ENCODE measurements at regions not wholly inside any gene's neighbourhood (a gene's known extent, or its start where the extent isn't known, plus 50 kb on each side); places are given as distances from the start of the nearest gene placed in this dataset.
"Not testable (repeated sequence)": the region's sequence is repeated elsewhere in the genome, so short reads cannot be mapped to it uniquely, and the experiment has no call there.

DNA sequence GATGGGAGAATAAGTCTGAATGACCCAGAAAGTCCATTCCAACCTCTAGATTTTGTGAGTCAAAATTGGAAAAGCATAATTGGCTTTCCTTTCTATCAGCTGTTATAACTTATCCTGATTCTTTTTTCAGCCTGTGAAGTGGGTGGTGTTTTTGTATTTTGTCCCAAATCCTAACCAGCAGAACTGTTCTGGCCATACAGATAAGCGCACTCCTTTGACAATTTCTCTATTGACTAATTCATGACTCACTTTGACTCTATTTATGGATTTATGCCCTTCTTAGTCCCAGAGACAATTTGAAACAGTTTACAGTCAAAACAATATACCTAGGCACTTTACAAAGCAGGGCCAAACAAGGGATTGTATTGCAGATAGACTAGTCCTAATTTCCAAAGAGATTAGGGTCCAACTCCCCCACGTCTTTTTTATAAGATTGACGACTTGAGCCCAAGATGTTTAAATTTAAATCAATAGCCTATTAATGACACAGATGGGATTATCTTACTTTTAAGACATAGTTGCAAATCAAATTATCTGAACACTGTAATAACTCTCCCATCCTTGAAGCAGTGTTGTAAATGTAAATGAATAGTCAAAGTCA, 301.7 kb upstream of the SEMA6A start:
- DNase-seq (ENCODE audit: low read depth in 2 of 3, low spot score in 1 of 3) = no peak

DNA sequence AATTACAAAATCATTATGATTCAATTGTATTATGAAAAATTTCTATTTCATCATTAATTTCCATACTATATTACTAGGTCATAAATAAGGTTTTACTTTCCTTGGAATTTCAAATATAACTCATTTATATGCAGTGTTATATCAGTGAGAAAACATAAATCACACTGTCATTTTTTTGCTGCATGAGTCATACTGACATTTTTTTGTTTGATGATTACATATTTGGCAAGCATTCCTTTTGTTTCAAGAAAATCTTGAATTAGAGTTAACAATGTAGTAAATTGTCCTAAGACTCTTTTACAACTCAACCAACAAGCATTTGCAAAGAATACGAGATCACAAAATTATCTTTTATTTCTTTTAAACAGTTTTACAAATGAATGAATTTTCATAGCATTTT, 298.4 kb upstream of the SEMA6A start:
- no peak for DNase-seq (ENCODE audit: low read depth in 2 of 3, low spot score in 1 of 3)

DNA sequence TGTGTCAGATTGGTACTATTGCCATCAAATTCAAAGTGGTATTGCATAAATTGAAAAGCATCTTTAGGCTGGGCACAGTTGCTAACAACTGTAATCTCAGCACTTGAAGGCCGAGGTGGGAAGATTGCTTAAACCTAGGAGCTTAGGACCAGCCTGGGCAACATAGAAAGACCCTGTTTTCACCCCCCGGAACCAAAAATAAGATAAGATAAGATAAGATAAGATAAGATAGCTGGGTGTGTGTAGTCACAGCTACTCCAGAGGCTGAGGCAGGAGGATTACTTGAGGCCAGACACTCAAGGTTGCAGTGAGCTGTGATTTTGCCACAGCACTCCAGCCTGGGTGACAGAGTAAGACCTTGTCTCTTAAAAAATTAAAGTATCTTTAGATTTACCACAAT, 297.9 kb upstream of the SEMA6A start:
- no peak for DNase-seq (ENCODE audit: low read depth in 2 of 3, low spot score in 1 of 3)

DNA sequence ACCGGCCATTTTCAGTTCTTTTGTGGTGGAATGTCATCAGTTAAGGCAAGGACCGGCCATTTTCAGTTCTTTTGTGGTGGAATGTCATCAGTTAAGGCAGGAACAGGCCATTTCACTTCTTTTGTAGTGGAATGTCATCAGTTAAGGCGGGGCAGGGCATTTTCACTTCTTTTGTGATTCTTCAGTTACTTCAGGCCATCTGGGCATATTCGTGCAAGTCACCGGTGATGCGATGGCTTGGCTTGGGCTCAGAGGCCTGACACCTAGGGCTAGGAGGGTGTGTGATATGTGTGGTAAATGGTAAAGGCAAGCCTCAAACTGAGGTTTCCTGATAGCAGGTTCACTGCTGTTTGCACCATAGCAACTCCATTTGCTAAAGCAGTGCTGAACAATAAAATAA, 293.2 kb upstream of the SEMA6A start:
- not testable (repeated sequence) for DNase-seq (ENCODE audit: low read depth in 2 of 3, low spot score in 1 of 3)

DNA sequence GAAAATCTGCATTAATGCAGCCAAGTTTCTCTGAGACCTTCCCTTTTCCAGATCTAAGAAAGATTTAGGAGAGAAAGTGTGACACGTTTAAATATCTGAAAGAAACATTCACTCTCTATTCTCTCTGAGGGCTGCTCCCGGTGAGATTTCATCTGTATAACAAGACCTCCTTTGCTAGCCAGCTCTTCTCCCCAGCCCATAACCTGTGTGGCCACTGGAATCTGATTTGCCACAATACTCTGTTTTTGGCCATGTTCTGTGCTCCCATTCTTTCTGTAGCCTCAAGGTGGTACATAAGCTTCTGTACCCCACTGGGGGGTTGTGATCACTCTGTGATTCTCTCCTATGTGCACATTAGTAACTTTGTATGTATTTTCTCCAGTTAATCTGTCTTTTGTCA, 291.0 kb upstream of the SEMA6A start:
- no peak for DNase-seq (ENCODE audit: low read depth in 2 of 3, low spot score in 1 of 3)

DNA sequence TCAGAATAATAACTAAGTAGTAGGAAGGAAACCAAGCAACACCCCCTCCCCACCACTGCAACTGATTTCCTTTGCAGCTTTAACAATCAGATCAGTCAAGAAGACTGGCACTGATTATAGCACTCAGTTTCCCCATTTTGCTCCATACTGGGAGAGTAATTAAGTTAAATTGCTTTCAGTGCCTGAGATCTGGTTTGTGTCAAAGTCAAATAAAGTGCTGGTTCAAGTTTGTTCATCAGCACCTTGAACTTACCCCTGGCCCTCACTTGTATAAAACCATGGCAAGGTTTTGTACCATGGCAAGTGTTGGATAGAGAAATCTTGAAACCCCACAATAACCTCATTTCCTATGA, 290.2 kb upstream of the SEMA6A start:
- DNase-seq (ENCODE audit: low read depth in 2 of 3, low spot score in 1 of 3) = no peak

- no peak for DNase-seq (ENCODE audit: low read depth in 2 of 3, low spot score in 1 of 3)
Measured at GRCh38 chr5:116864157-116864837, 289.7 kb upstream of the SEMA6A start.

DNA sequence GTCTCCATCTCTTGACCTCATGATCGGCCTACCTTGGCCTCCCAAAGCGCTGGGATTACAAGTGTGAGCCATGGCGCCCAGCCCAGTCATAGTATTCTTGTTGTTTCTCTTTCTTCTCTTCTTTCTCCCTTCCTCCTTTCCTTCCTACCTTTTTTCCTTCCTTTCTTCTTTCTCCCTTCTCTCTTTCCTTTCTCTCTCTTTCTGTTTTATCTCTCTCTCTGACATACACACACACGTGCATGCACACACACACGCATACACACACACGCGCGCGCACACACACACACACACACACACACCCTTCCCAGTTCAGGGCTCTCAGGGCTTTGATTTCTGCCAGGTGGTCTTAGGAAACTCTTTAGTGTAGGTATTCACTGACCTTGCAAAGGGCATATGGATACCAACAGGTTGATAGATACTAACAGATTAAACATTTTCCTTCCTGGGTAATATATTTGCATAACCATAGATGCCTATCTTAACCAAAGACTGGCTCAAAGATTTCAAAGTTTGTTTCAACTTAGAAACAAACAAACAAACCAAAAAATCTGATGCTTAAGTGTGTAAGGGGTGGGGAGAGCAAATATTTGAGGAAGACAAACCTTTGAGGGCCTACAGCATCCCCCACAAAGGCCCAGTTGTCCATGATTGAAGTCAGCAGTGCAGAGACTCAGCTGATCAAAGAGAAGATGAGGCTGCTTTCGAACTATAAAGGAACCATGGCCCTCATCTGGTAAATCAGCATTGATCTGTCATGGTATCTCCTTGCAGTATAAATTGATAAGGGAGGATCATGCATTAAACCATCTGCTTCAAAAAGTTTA, 288.2 kb upstream of the SEMA6A start:
- no peak for DNase-seq (ENCODE audit: low read depth in 2 of 3, low spot score in 1 of 3)

GRCh38 chr5:116861666-116862065, 287.0 kb upstream of the SEMA6A start:
- DNase-seq (ENCODE audit: low read depth in 2 of 3, low spot score in 1 of 3) = no peak

DNA sequence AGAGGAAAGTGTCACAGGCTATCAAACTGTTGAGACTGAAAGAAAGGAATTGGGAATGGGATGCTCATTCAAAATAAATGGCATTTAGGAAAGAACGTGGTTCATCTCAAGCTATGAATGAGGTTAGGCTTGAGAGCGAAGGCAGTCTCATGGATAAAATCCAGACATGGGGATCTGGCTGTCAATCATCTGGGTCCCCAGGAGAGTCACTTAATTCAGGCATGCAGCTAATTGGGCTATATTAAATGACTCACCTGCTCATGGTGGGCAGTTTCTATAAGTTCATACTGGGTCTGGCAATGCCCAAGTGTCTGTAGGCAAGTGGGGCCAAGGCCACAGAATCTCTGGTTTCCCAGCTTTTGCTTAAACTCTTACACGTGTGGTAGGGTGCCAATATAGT, 286.5 kb upstream of the SEMA6A start:
- no peak for DNase-seq (ENCODE audit: low read depth in 2 of 3, low spot score in 1 of 3)

- DNase-seq (ENCODE audit: low read depth in 2 of 3, low spot score in 1 of 3) = no peak
Measured at GRCh38 chr5:116859666-116860320, 285.2 kb upstream of the SEMA6A start.

GRCh38 chr5:116858705-116859333, 284.2 kb upstream of the SEMA6A start:
- DNase-seq (ENCODE audit: low read depth in 2 of 3, low spot score in 1 of 3) = no peak

GRCh38 chr5:116858020-116858419, 283.4 kb upstream of the SEMA6A start:
- not testable (repeated sequence) for DNase-seq (ENCODE audit: low read depth in 2 of 3, low spot score in 1 of 3)

GRCh38 chr5:116856271-116856670, 281.6 kb upstream of the SEMA6A start:
- no peak for DNase-seq (ENCODE audit: low read depth in 2 of 3, low spot score in 1 of 3)

DNA sequence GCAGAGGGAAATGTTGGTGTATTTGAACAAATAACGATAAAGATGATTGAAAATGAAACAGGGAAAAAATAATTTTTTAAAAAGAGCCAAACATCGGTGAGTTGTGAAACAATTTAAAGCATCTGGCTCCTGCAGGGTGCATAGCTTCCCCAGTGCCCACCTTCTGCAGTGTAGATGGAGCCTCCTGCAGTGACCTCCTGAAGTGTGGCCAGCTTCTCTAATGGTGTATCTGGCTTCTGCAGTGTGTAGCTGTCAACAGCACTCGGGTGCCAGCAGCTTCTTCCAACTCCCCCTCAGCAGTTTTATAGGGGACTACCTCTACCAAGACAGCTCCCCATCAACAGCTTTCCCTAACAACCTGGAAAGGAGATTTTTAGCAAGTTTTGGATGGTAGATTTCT, 279.4 kb upstream of the SEMA6A start:
- DNase-seq (ENCODE audit: low read depth in 2 of 3, low spot score in 1 of 3) = no peak

GRCh38 chr5:116848954-116849581, 274.4 kb upstream of the SEMA6A start:
- no peak for DNase-seq (ENCODE audit: low read depth in 2 of 3, low spot score in 1 of 3)

DNA sequence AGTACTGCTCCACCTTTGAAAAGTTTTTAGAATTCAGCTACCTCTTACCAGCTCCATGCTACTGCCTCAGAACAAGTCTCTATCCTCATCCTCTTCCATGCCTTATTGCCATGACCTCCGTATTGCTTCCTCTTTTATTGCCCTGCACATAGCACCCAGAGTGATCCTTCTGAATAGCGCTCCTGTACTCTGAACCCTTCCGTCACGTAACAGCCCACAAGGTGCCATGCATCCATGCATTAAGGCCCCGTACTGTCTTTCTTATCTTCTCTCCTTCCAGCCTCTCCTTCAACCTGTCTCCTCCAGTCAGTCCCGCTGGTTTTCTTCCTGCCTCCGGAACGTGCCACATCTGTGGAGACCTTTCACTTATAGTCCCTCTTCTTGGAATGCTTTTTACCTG, 273.3 kb upstream of the SEMA6A start:
- DNase-seq (ENCODE audit: low read depth in 2 of 3, low spot score in 1 of 3) = no peak

DNA sequence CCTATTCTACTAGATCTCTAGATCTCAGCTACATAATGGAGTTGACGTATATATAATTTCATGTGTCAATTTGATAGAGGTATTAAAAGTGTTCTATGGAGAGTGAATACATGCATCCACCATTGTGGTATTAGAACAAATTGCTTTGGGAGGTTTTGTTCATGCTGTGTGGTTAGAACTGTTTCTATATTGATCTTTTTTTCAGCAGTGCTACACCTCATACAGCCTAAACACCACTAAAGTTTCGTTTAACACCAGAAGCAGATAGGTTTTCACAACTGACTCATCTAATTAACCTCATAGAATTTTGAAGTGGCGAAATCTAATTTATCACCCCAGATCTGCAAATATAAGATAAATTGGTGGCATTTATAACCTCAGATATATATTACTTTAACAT, 269.4 kb upstream of the SEMA6A start:
- DNase-seq (ENCODE audit: low read depth in 2 of 3, low spot score in 1 of 3) = no peak

- DNase-seq (ENCODE audit: low read depth in 2 of 3, low spot score in 1 of 3) = no peak
Measured at GRCh38 chr5:116842514-116842961, 267.9 kb upstream of the SEMA6A start.

- DNase-seq (ENCODE audit: low read depth in 2 of 3, low spot score in 1 of 3) = no peak
Measured at GRCh38 chr5:116841734-116842133, 267.1 kb upstream of the SEMA6A start.

DNA sequence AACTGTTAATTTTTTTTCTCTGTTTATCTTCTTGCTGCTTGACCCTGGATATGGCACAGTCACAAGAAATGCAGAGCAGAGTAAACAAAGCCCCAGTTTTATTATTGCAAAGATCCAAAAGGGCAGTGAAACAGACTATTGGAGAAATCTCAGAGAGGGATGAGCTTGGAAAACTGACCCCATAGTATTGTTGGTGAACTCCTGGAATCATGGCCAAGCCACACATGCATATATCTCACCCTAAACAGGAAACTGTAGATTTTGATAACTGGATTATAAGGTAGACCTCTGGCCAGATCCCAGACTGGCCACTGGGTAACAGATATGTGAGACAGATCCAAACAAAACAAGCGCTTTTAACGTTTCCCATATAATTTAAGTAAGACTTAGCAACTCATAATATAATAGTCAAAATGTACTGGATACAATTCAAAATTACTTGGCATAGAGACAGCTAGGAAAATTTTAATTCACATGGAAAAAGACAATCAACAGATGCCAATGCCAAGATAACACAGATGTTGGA, 263.5 kb upstream of the SEMA6A start:
- no peak for DNase-seq (ENCODE audit: low read depth in 2 of 3, low spot score in 1 of 3)

Data from stimulated activated CD4-positive, alpha-beta T cell treated with anti-CD3 and anti-CD28 coated beads, Interleukin-12 subunit alpha, Interleukin-12 subunit beta, amount 100 ng/mL, for 48 hours (primary cell).